NCI-H1694 (cell line): ENCODE measurements at regions not wholly inside any gene's neighbourhood (a gene's known extent, or its start where the extent isn't known, plus 50 kb on each side); places are given as distances from the start of the nearest gene placed in this dataset.

Experiments used
- DNase-seq: peaks from one replicate; lab custom pipeline; 2025; lab: John Stamatoyannopoulos, UW

- DNase-seq: no peak
Observed at GRCh38 chr7:18200855-18201254, 173.2 kb upstream of the PRPS1L1 start.

GRCh38 chr7:18201350-18201749, 173.7 kb upstream of the PRPS1L1 start:
- no peak for DNase-seq

- no peak for DNase-seq
Observed at GRCh38 chr7:18202315-18203045, 174.8 kb upstream of the PRPS1L1 start.

GRCh38 chr7:18206331-18206730, 178.7 kb upstream of the PRPS1L1 start:
- DNase-seq: no peak

GRCh38 chr7:18208921-18209320, 181.3 kb upstream of the PRPS1L1 start:
- no peak for DNase-seq

GRCh38 chr7:18210377-18210776, 182.7 kb upstream of the PRPS1L1 start:
- no peak for DNase-seq

GRCh38 chr7:18210788-18211187, 183.1 kb upstream of the PRPS1L1 start:
- DNase-seq: no peak

GRCh38 chr7:18212308-18212707, 184.7 kb upstream of the PRPS1L1 start:
- no peak for DNase-seq

GRCh38 chr7:18212758-18213157, 185.1 kb upstream of the PRPS1L1 start:
- no peak for DNase-seq

- no peak for DNase-seq
Observed at GRCh38 chr7:18213652-18214051, 186.0 kb upstream of the PRPS1L1 start.

GRCh38 chr7:18216270-18216669, 188.6 kb upstream of the PRPS1L1 start:
- DNase-seq: no peak

- DNase-seq: no peak
Observed at GRCh38 chr7:18221377-18222293, 194.0 kb upstream of the PRPS1L1 start.

- DNase-seq: no peak
Observed at GRCh38 chr7:18222636-18223035, 195.0 kb upstream of the PRPS1L1 start.

- no peak for DNase-seq
Observed at GRCh38 chr7:18224138-18224537, 196.5 kb upstream of the PRPS1L1 start.

GRCh38 chr7:18225067-18225466, 197.4 kb upstream of the PRPS1L1 start:
- no peak for DNase-seq

GRCh38 chr7:18226598-18226997, 199.0 kb upstream of the PRPS1L1 start:
- no peak for DNase-seq

- DNase-seq: no peak
Observed at GRCh38 chr7:18228686-18229085, 201.0 kb upstream of the PRPS1L1 start.

- DNase-seq: no peak
Observed at GRCh38 chr7:18230271-18230670, 202.6 kb upstream of the PRPS1L1 start.

- no peak for DNase-seq
Observed at GRCh38 chr7:18231854-18232253, 204.2 kb upstream of the PRPS1L1 start.

- no peak for DNase-seq
Observed at GRCh38 chr7:18234519-18234918, 206.9 kb upstream of the PRPS1L1 start.

- DNase-seq: no peak
Observed at GRCh38 chr7:18235819-18236218, 208.2 kb upstream of the PRPS1L1 start.

- DNase-seq: no peak
Observed at GRCh38 chr7:18239212-18239611, 211.6 kb upstream of the PRPS1L1 start.

GRCh38 chr7:18241543-18242231, 214.0 kb upstream of the PRPS1L1 start:
- no peak for DNase-seq
